ENCODE measurements at regions not wholly inside any gene's neighbourhood (a gene's known extent, or its start where the extent isn't known, plus 50 kb on each side); places are given as distances from the start of the nearest gene placed in this dataset.
"Not testable (repeated sequence)": the region's sequence is repeated elsewhere in the genome, so short reads cannot be mapped to it uniquely, and the experiment has no call there.

GRCh38 chr16:9141813-9142212 lies 50.4 kb downstream of the HAPSTR1 start:
- Histone ChIP-seq H3K4me3 (ENCODE audit: insufficient read depth, low read depth, low read length) (no peak overlapping the region), H3K36me3 (replicated peaks; ENCODE audit: control insufficient read depth, insufficient read depth, low read length) (no peaks in the 10 kb centered on the region), H3K27me3 (ENCODE audit: control insufficient read depth, insufficient read depth, low read length) (no peaks in the 10 kb centered on the region)
- no peak for DNase-seq

- no peak overlapping the region for H3K4me3 ChIP-seq (ENCODE audit: insufficient read depth, low read depth, low read length)
- no peaks in the 10 kb centered on the region for H3K36me3 ChIP-seq (replicated peaks; ENCODE audit: control insufficient read depth, insufficient read depth, low read length)
- H3K27me3 ChIP-seq (ENCODE audit: control insufficient read depth, insufficient read depth, low read length): no peaks in the 10 kb centered on the region
- no peak for DNase-seq
Measured at GRCh38 chr16:9144106-9144505, 52.7 kb downstream of the HAPSTR1 start.

DNA sequence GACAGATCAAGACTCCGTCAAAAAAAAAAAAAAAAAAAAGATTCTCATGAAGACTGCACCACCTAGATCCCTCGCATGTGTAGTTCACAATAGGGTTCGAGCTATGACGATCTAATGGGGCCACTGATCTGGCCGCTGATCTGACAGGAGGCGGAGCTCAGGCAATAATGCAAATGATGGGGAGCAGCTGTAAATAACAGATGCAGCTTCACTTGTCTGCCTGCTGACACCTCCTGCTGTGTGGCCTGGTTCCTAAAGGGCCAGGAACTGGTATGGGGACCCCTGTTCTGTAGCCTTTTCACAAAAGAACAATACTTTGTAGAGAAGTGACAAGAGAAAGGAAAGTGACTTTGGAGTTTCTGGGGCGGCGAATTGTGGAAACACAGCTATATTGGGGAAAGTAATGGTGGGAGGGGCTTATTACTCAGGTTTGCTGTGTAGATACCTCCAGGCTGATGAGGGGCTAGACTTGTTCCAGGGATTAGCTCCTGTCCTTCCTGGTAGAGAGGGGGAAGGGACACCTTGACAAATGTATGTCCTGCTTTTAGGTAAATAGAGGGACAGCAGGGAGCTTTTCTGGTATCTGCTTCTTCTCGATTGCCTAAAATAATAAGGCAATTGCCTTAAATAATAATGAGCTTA lies 57.1 kb downstream of the HAPSTR1 start:
- Histone ChIP-seq H3K4me3 (ENCODE audit: insufficient read depth, low read depth, low read length) (no peak overlapping the region), H3K27me3 (ENCODE audit: control insufficient read depth, insufficient read depth, low read length) (no peaks in the 10 kb centered on the region), H3K36me3 (replicated peaks; ENCODE audit: control insufficient read depth, insufficient read depth, low read length) (no peaks in the 10 kb centered on the region)
- DNase-seq: peak; percentile 43

GRCh38 chr16:9151074-9151473 lies 59.6 kb downstream of the HAPSTR1 start:
- no peak overlapping the region for H3K4me3 ChIP-seq (ENCODE audit: insufficient read depth, low read depth, low read length)
- DNase-seq: peak; percentile 61
- H3K36me3 ChIP-seq (replicated peaks; ENCODE audit: control insufficient read depth, insufficient read depth, low read length): no peaks in the 10 kb centered on the region
- no peaks in the 10 kb centered on the region for H3K27me3 ChIP-seq (ENCODE audit: control insufficient read depth, insufficient read depth, low read length)

GRCh38 chr16:9151597-9151996 lies 60.2 kb downstream of the HAPSTR1 start:
- Histone ChIP-seq H3K4me3 (ENCODE audit: insufficient read depth, low read depth, low read length) (no peak overlapping the region), H3K36me3 (replicated peaks; ENCODE audit: control insufficient read depth, insufficient read depth, low read length) (no peaks in the 10 kb centered on the region), H3K27me3 (ENCODE audit: control insufficient read depth, insufficient read depth, low read length) (no peaks in the 10 kb centered on the region)
- no peak for DNase-seq

DNA sequence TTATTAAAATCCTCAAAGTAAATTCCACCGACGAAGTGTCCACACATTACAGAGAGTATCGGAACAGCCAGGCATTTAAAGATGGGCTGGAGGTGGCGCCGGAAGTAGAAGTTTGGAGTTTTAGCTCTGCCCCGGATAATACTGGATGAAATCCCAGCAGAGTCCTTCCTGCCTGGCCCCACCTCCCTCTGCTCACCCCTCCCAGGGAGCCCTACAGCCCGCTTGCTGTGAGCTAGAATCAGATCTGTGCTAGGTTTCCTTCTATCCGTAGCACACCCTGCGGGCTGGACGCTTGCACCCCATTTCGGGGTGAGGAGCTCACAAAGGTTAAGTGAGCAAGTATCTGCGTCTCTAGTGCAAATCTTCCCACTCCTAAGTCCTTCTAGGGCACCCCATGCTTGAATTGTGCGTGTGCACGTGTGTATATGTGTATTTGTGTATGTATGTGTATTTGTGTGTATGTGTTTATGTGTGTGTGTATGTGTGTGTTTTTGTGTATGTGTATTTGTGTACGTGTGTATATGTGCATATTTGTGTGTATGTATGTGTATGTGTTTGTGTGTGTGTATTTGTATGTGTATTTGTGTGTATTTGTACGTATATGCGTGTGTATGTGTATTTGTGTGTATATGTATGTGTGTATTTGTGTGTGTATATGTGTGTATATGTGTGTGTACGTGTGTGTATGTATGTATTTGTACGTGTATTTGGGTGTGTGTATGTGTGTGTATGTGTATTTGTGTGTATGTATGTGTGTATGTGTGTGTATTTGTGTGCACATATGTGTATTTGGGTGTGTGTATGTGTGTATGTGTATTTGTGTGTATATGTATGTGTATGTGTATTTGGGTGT lies 61.4 kb downstream of the HAPSTR1 start:
- Histone ChIP-seq H3K27me3 (ENCODE audit: control insufficient read depth, insufficient read depth, low read length) (no peaks in the 10 kb centered on the region), H3K4me3 (ENCODE audit: insufficient read depth, low read depth, low read length) (no peak overlapping the region), H3K36me3 (replicated peaks; ENCODE audit: control insufficient read depth, insufficient read depth, low read length) (no peaks in the 10 kb centered on the region)
- no peak for DNase-seq

DNA sequence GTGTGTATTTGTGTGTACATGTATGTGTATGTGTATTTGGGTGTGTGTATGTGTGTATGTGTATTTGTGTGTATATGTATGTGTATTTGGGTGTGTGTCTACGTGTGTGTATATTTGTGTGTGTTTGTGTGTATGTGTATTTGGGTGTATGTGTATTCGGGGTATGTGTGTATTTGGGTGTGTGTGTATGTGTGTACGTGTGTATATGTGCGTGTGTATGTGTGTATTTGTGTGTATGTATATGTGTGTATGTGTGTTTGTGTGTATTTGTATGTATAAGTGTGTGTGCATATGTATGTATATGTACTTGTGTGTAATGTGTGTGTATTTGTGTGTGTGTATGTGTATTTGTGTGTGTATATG lies 62.0 kb downstream of the HAPSTR1 start:
- Histone ChIP-seq H3K27me3 (ENCODE audit: control insufficient read depth, insufficient read depth, low read length) (no peaks in the 10 kb centered on the region), H3K4me3 (ENCODE audit: insufficient read depth, low read depth, low read length) (no peak overlapping the region), H3K36me3 (replicated peaks; ENCODE audit: control insufficient read depth, insufficient read depth, low read length) (no peaks in the 10 kb centered on the region)
- no peak for DNase-seq

GRCh38 chr16:9154567-9155410 lies 63.3 kb downstream of the HAPSTR1 start:
- Histone ChIP-seq H3K4me3 (ENCODE audit: insufficient read depth, low read depth, low read length) (peak overlapping the region; percentile 14; the same call in 1 of the 2 replicates), H3K36me3 (replicated peaks; ENCODE audit: control insufficient read depth, insufficient read depth, low read length) (no peaks in the 10 kb centered on the region), H3K27me3 (ENCODE audit: control insufficient read depth, insufficient read depth, low read length) (no peaks in the 10 kb centered on the region)
- DNase-seq: peak; percentile 40

GRCh38 chr16:9155871-9156270 lies 64.4 kb downstream of the HAPSTR1 start:
- H3K27me3 ChIP-seq (ENCODE audit: control insufficient read depth, insufficient read depth, low read length): no peaks in the 10 kb centered on the region
- H3K4me3 ChIP-seq (ENCODE audit: insufficient read depth, low read depth, low read length): no peak overlapping the region
- no peaks in the 10 kb centered on the region for H3K36me3 ChIP-seq (replicated peaks; ENCODE audit: control insufficient read depth, insufficient read depth, low read length)
- no peak for DNase-seq

GRCh38 chr16:9159839-9160550 lies 68.6 kb downstream of the HAPSTR1 start:
- H3K27me3 ChIP-seq (ENCODE audit: control insufficient read depth, insufficient read depth, low read length): no peaks in the 10 kb centered on the region
- H3K36me3 ChIP-seq (replicated peaks; ENCODE audit: control insufficient read depth, insufficient read depth, low read length): no peaks in the 10 kb centered on the region
- H3K4me3 ChIP-seq (ENCODE audit: insufficient read depth, low read depth, low read length): no peak overlapping the region
- DNase-seq: peak; percentile 83

DNA sequence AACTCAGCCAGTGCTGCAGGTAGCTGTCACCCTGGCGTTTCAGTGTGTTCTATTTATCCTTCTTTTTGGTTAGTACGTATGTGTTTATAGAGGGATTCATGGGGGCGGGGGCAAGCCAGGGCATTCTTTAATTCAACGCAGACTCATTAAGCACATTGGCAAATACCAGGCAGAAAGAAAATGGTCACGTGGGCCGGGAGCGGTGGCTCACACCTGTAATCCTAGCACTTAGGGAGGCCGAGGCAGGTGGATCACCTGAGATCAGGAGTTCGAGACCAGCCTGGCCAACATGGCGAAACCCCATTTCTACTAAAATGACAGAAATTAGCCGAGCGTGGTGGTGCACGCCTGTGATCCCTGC lies 69.1 kb downstream of the HAPSTR1 start:
- no peak overlapping the region for H3K4me3 ChIP-seq (ENCODE audit: insufficient read depth, low read depth, low read length)
- DNase-seq: no peak
- no peaks in the 10 kb centered on the region for H3K36me3 ChIP-seq (replicated peaks; ENCODE audit: control insufficient read depth, insufficient read depth, low read length)
- no peaks in the 10 kb centered on the region for H3K27me3 ChIP-seq (ENCODE audit: control insufficient read depth, insufficient read depth, low read length)

DNA sequence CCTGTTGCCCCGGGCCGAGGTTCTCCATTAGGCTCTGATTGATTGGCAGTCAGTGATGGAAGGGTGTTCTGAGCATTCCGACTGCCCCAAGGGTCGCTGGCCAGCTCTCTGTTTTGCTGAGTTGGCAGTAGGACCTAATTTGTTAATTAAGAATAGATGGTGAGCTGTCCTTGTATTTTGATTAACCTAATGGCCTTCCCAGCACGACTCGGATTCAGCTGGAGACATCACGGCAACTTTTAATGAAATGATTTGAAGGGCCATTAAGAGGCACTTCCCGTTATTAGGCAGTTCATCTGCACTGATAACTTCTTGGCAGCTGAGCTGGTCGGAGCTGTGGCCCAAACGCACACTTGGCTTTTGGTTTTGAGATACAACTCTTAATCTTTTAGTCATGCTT lies 74.2 kb downstream of the HAPSTR1 start:
- DNase-seq: no peak
- Histone ChIP-seq H3K4me3 (ENCODE audit: insufficient read depth, low read depth, low read length) (no peak overlapping the region), H3K36me3 (replicated peaks; ENCODE audit: control insufficient read depth, insufficient read depth, low read length) (no peaks in the 10 kb centered on the region), H3K27me3 (ENCODE audit: control insufficient read depth, insufficient read depth, low read length) (no peaks in the 10 kb centered on the region)

DNA sequence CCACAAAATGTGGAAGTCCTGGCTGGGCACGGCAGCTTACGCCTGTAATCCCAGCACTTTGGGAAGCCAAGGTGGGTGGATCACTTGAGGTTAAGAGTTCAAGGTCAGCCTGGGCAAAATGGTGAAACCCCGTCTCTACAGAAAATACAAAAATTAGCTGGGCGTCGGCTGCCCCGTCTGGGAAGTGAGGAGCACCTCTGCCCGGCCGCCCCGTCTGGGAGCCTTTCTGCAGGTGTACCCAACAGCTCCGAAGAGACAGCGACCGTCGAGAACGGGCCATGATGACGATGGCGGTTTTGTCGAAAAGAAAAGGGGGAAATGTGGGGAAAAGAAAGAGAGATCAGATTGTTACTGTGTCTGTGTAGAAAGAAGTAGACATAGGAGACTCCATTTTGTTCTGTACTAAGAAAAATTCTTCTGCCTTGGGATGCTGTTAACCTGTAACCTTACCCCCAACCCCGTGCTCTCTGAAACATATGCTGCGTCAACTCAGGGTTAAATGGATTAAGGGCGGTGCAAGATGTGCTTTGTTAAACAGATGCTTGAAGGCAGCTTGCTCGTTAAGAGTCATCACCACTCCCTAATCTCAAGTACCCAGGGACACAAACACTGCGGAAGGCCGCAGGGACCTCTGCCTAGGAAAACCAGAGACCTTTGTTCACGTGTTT lies 75.0 kb downstream of the HAPSTR1 start:
- H3K27me3 ChIP-seq (ENCODE audit: control insufficient read depth, insufficient read depth, low read length); DNase-seq; H3K36me3 ChIP-seq (replicated peaks; ENCODE audit: control insufficient read depth, insufficient read depth, low read length); H3K4me3 ChIP-seq (ENCODE audit: insufficient read depth, low read depth, low read length): not testable (repeated sequence)

GRCh38 chr16:9169094-9169493 lies 77.7 kb downstream of the HAPSTR1 start:
- H3K27me3 ChIP-seq (ENCODE audit: control insufficient read depth, insufficient read depth, low read length): no peaks in the 10 kb centered on the region
- no peak overlapping the region for H3K4me3 ChIP-seq (ENCODE audit: insufficient read depth, low read depth, low read length)
- DNase-seq: no peak
- H3K36me3 ChIP-seq (replicated peaks; ENCODE audit: control insufficient read depth, insufficient read depth, low read length): no peaks in the 10 kb centered on the region
